GM18861 (cell line): ENCODE measurements at regions not wholly inside any gene's neighbourhood (a gene's known extent, or its start where the extent isn't known, plus 50 kb on each side); places are given as distances from the start of the nearest gene placed in this dataset.

Experiments used
- ATAC-seq: cut with Tn5 transposase; IDR thresholded peaks from one replicate; pipeline ENCODE4 v1.9.1; 2021; ENCODE audit not compliant: unreplicated experiment

DNA sequence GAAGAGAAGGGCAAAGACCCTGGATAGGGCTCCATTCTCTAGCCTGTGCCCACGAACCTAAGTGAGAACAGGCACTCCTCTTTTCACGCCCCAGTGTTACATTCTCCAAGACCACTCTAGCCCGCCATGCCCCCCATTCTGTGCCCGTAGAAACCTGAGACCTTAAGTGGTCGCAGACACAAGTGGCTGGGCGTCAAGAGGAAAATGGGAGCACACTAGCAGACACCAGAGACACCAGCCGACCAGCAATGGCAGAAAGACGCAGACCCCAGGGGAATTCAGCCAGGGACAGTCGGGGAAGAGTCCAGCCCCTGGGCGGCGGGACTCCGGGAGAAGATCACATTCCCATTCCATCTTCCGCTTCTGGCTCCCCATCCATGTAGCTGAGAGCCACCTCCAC lies 2027.9 kb downstream of the PCDH7 start:
- ATAC-seq, result no peak

DNA sequence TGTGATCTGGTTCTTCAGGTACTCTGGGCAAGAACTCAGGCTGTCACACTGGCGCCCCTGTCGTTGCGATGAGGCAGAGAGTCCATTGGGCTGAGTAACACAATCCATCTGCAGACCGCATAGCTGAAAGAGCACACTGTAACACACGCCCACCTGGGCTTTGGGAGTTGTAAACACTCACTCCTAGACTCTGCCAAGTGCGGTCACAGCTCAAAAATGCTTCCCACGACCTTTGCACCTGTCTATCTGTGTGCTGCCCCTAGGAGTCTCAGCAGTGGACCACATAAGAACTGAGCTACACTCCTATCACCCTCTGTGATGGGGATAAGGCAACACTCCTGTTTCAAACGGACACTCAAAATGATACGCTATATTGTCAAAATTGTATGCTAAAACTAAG lies 2028.3 kb downstream of the PCDH7 start:
- ATAC-seq, result no peak

DNA sequence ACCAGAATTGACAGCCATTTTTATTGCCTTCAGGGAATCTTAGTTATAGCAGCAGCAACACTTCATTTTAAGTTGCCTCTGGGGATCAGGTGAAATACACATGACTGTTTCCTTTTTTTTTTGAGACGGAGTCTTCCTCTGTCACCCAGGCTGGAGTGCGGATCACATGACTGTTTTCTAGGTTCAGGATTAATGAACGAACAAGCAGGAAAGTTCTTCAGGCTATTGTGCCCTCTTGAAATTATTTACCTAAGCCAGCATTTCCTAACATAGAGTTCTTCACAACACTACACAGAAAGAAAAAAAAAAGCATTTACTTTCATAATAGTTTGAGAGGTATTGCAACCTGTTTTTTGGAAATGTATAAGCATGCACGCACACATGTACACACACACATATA lies 2032.8 kb downstream of the PCDH7 start:
- ATAC-seq, result no peak

DNA sequence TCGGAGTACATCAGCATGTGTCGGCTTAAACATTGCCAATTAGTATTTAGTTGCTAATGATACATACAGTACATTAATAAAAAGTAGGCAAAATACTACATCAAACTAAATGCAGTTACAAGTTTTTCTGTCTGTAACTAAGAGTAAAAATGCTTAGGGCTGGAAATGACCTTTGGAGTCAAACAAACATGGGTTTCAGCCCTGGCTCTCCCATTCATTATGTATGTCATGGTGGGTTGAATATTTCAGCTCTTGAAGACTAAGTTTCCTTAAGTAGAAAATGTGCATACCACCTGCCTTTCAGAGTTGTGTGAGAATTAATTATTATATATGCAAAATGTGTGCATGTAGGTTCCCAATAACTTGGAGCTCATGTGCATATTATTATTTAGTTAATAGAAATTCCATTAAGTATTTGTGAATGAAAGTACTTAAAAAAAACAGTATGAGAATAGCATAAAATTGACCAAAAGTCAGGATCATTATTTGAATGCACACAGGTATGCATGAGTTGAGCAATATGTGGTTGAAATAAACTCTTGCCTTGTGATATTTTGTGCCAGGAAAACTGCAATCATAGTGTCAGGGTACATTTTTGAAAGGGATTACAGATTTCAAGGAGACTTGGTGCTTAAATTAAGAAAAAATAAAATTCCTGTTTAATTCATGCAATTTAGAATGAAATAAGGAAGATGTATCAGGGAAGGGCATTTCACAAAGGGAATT lies 2048.7 kb downstream of the PCDH7 start:
- no peak for ATAC-seq

DNA sequence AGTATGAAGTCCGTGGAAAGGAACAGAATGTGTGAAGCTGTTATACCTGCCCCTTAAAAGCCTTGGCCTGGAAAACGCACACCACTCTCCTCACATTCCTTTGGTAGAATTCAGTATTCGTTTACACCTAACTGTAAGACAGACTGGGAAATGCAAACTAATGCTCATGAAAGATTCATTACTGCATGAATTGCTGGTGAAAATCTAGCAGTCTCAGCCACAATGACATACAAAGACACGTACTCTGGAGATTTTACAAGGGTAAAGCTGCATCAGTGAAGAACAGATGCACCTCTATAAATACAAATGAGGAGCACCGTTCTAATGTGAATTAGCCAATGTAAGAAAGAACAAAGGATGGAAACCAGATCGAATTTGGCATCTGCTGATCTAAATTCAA lies 2051.3 kb downstream of the PCDH7 start:
- no peak for ATAC-seq

DNA sequence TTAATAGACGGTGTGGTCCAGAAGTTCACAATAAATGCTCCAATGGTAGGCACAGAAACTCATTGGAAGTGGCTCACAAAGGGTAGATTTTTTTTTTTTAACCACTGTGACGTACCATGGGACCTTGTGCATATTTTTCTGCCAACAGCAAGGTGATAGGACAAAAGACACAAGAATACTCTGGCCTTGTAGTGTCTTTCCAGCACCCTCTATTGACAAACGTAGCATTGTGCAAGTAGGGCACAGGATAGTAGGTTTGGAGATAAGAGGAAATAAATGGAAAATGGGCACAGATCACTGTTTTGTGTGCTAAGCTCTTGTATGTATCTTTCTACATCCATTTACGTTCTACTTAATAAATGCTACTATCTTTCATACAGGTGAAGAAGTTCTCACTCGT lies 2054.9 kb downstream of the PCDH7 start:
- ATAC-seq, result no peak

DNA sequence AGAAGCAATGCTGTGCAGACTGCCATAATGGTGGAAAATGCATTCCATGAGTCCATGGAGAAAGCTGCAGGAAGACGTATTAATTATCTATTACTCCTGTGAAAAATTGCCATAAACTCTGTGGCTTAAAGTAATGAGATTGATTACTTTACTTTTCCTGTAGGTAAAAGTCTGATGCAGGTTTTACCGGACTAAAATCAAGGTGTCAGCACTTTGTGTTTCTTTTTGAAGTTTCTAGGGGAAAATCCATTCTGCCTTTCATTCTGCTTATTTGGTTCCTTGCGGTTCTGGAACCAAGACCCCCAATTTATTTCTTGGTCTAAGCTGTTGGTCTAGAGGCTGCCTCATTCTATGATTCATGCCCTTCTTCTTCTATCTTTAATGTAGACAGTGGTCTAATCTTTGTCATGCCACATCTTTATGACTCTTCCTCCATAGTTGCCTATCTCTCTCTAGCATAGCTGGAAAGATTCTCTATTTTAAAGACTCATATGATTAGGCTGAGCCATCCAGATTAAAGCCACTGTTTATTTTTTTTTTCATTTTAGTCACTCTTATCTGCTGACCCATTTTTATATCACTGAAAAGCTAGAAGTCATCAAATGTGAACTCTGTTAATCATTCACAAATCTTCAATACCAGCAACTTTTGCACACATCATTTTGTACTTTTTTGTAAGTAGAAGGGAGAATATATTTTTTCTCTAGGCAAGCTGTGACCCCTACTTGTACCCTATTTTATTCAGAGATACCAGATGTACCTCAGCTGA lies 2056.4 kb downstream of the PCDH7 start:
- no peak for ATAC-seq

DNA sequence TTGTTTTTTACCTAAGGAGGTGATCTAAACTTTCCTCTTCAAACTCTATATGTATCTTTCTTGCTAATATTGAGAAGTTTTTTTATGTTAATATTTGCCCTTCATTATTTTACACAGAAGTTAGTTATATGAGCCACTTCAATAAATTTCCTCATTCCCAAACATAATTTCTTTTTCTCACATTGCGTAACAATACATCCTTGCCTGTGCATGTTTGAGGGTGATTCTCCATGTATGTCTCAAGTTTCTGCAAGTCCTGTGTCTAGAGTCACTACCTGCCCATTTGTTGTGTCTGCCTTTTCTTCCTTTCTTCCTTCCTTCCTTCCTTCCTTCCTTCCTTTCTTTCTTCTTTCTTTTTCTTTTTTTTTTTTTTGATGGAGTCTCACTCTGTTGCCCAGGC lies 2057.9 kb downstream of the PCDH7 start:
- no peak for ATAC-seq

DNA sequence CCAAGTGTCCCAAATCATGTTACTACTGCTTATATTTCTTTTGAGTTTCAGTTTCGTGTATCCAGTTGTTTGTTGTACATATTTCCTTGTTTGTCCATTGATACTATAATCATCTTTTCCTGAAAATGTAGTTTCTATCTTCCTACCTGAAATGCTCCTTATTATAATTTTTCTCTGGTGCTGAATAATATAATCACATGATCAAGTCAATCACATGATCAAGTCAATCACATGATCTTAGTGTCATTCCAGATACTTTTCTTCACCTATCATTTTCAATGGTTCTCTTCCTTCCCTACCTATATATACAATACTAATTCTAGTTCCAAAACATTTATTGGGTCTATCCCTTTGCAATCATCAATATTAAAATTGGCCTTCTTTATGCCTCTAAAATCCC lies 2058.8 kb downstream of the PCDH7 start:
- no peak for ATAC-seq

DNA sequence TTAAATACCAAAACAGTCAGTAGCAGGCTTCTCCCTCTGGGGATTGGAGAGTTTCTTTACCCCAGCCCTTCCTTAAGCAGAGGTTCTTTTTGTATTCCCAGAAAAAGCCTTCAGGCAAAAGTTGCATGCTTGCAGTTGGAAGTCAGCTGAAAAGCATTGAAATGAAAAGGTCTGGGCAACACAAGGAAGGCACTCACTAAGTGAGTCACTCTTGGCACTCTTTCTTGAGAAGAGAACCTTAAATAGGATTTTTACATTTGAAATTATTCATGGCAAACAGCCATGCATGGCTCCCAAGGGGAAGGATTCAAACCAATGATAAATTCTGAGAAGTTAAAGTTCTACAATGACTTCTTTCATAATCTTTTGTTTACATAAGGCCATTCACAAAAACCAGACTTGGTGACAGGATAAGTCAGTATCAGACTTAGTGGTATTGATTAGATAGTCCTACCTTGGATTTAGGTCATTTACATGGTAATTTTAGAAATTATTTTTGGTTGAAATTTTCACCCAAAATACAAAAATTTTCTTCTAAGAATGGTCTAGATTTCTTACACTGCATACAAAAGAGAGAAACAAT lies 2068.9 kb downstream of the PCDH7 start:
- no peak for ATAC-seq

DNA sequence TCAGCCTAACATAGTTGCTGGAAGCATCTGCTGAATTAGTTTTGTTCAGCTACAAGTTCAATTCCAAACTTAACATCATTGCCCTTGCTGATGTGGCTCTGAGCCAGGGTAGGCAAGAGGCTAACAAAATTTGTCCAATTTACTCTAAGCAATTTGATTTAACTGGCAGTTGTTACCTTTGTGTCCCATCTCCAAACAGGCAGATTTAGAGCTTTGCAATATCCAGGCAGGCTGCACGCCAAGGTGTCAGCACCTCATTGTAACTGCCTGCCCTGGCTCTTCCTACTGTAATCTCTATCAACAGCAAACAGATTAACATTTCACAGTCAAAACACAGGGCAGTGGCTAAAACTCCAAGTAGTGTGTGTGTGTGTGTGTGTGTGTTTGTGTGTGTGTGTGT lies 2070.6 kb downstream of the PCDH7 start:
- ATAC-seq, result no peak

DNA sequence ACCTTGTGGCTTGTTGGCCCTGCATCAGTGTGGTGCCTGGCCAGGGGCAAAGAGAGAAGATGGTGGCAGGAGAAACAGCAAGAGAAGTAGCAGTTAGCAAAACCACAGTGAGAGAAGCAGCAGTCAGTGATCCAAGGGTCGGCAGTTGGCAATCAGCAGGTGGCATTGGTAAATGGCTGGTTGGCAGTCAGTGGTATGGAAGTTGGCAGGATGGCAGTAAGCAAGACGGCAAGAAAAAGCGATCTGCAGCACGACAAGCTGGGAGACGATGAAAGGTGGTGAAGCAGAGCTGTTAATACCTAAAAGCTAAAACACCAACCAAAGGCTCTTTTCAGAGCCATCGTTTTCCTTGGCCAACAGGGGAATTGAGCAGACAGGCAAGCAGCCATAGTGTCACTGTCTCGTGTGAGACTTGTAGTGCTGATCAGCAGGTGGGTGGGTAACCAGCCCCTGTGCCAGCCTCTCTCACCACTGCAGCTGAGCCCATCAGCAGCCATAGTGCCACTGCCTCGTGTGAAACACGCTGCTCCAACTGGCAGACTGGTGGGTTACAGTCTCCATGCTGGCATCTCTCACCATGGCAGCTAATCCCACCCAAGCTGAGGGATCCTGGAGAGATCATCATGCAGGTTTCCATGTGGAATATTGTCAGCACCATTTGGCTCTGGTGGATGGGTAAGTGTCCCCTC lies 2078.4 kb downstream of the PCDH7 start:
- no peak for ATAC-seq

DNA sequence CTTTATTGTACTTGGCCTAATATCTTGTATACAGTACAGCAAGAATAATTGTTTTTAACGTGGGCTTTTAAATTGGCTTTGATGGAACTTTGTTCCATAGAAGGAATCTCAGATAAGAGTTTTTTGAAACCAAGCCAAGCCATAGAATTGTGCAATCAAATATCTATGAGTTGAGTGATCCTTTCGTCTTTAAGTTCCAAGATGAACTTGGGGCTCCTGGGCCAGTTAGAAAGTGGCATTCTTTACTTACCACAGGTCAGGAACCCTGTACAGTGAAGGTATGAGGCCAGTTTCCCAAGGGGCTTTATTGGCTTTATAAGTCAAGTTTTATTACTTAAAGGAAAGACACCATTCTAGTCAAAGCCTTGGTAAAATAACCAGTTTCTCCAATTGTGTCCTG lies 2104.2 kb downstream of the PCDH7 start:
- ATAC-seq, result no peak

DNA sequence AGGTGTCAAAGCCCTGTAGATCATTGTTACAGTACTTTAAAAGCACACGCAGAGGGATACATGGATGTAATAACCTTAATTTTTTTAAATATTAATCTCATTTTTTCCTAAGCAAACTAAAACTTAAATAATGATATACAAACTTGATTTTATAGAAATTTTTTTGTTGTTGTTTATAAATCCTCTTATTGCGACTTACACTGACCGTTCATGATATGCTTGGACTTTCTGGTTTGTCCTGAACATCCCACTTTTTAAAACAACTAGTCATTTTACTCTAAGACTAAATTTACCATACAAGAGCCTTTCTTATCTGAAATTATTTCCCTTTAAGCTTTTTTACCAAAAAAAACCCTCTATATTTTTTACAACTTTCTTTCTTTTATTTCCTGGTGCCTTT lies 2106.0 kb downstream of the PCDH7 start:
- ATAC-seq, result no peak

DNA sequence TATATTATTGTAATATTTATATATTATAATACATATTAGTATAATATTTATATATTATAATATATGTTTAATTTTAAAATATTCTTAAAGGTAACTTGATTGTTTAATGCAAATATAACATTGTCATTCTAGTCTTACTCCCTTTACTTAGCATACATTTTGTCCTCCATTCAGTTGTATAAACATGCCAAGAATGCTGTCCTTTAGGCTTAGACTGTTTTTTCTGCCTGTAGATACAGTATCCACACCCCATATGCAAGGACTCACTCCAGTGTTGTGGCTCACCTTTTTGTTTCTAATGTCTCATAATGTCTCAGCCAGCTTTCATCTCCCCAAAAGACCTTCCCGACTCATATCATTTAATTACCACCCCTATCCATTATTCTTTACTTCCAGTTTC lies 2110.0 kb downstream of the PCDH7 start:
- no peak for ATAC-seq

DNA sequence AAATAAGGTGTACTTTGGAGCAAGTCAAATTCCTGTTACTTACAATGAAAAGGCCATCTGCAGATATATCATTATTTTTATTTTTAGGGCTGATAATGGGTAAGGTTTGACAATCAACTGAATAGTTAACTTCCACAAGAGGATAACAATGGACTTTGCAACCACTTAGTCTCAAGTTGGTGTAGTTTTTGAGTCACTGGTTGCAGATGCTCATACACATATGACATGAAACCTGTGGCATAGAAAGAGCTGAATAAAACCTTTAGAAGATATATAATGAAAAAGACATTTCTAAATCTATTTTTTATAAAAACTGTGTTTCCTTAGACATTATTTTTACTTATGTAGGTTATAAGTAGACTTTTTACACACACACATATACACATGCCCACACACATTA lies 2110.9 kb downstream of the PCDH7 start:
- no peak for ATAC-seq

DNA sequence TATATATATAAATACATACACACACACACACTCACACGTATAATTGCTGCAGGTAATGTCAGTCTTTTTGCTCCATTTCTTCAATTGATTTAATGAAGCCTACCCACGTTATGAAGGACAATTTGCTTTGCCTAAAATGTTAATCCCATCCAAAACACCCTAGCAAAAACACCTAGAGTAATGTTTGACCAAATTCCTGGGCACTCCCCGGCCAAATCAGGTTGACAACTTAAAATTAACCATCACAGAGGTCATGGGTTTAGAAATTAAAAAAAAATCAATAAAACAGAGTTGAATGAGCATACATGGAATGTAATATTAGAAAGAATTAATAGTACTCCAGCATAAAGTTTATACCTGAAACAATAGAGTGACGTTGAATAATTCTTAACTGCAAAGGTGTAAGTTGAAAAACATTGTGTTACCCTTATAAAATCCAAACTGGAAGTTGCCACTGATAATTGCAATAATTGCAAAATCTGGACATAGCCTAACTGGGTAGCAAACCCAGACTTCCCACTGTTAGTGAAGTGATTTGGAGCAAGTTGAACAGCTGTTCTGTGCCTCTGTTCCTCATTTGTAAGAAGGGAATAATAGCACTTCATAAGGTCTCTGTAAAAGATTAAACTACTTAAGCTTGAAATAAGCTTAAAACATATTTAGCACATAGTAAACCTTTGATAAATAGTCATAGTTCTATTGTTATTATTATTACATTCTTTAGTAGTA lies 2120.5 kb downstream of the PCDH7 start:
- no peak for ATAC-seq

DNA sequence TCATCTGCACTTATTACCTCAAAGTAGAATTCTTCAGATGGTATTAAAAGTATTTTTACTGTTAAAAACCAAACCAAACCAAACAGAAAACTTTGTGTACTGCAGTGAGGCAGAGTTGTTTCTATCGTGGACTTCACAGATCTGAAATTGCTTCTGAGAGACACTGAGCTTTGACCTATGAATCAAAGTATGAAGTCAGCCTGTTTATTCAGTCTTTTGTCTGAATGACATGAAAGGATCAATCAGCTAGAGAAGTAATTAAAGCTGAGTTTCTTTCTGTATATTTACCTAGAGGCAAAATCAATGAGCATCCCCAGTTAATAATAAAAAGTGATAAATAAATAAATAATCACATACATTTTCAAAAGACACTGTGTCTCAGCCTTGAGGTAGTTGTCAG lies 2121.0 kb downstream of the PCDH7 start:
- no peak for ATAC-seq

DNA sequence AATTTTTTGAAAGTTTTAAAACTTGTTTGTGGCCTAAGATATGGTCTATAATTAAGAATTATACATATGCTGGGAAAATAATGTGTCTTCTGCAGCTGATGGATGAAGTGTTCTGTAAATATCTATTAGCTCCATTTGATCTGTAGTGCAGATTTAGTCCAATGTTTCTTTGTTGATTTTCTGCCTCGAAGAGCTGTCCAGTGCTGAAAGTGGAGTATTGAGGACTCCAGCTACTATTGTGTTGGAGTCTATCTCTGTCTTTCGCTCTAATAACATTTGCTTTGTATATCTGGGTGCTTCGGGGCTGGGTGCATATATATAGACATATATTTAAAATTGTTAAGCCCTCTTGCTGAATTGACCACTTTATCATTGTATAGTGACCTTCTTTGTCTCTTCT lies 2127.3 kb downstream of the PCDH7 start:
- no peak for ATAC-seq

DNA sequence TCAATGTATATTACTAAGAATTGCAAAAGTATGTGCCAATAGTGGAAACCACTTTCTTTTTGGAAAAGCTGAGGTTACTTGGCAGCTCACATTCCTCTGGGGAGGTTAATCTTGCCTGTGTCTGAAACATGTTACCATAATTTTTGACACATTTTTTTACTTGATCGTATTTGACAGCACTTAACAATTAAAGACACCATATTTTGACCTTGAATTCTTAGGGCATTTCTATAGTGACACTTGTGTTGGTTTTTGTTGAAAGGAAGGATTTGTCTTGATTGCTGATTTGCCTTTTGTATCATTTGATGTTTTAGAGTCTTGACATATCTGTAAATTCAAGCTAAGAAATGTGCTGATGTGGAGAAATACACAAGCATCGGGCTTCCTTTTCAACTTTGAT lies 2135.5 kb downstream of the PCDH7 start:
- no peak for ATAC-seq

DNA sequence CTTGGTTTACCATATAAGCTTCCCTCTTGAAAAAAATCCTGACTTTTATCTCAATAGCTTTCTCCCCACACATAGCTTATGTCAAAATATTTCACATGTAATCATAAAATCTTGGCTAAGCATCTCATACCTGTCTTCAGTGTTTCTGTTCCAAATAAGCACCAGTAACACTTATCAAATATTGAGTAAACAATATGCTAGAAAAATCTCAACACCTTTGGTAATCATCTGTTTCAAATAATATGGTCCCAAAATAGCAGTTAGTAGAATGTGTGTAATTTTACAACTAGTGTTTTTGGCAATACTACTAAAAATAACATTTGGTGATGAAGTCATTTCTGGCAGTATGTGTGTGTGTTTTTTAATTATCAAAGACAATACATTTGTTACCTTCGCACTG lies 2138.2 kb downstream of the PCDH7 start:
- ATAC-seq, result no peak
